ENCODE measurements at regions not wholly inside any gene's neighbourhood (a gene's known extent, or its start where the extent isn't known, plus 50 kb on each side); places are given as distances from the start of the nearest gene placed in this dataset.

DNA sequence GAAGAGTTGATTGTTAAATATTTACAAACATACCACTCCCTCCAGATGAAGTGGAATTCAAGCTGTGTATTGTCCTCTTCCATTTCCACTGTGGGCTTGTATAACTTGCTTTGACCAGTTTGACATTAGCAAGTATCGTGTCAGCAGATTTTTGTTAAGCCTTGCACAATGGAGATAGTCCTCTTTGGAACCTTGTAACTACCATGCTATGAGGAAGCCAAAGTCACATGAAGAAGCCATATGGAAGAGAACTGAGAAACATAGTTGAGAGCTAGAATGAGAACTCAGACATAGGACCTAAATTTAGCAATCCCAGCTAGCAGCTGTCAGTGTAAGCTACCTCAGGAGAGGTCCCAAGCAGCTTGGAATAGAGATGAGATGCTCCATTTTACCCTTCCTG, 889.2 kb downstream of the PDCD6IP start:
- DNase-seq (ENCODE audit: low read depth), result no peak
- H3K4me3 ChIP-seq (ENCODE audit: low read depth, low read length), result no peak overlapping the region
- TF ChIP-seq, protein P1, sequence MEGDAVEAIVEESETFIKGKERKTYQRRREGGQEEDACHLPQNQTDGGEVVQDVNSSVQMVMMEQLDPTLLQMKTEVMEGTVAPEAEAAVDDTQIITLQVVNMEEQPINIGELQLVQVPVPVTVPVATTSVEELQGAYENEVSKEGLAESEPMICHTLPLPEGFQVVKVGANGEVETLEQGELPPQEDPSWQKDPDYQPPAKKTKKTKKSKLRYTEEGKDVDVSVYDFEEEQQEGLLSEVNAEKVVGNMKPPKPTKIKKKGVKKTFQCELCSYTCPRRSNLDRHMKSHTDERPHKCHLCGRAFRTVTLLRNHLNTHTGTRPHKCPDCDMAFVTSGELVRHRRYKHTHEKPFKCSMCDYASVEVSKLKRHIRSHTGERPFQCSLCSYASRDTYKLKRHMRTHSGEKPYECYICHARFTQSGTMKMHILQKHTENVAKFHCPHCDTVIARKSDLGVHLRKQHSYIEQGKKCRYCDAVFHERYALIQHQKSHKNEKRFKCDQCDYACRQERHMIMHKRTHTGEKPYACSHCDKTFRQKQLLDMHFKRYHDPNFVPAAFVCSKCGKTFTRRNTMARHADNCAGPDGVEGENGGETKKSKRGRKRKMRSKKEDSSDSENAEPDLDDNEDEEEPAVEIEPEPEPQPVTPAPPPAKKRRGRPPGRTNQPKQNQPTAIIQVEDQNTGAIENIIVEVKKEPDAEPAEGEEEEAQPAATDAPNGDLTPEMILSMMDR (IDR thresholded peaks at IDR 0.05; ENCODE audit: insufficient read depth, low read depth, low read length, missing control alignments), result no peak

DNA sequence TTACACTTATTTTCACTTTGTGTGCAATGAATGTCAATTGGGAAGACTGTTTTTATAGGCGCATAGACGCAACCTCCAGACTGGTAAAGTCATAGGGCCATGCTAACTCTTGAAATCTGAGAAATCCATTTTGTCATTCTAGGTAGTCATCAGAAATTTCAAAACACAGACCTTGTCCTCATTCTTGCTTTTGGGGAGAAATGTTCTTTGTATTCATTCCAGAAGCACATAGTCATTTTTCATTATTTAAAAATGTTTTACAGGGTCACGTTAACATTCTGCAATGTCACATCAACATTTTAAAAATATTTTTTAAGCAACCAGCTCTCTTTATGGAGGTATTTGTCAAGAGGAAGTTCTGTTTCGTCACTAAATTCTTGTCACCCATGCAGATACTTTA, 898.4 kb downstream of the PDCD6IP start:
- no peak for DNase-seq (ENCODE audit: low read depth)

DNA sequence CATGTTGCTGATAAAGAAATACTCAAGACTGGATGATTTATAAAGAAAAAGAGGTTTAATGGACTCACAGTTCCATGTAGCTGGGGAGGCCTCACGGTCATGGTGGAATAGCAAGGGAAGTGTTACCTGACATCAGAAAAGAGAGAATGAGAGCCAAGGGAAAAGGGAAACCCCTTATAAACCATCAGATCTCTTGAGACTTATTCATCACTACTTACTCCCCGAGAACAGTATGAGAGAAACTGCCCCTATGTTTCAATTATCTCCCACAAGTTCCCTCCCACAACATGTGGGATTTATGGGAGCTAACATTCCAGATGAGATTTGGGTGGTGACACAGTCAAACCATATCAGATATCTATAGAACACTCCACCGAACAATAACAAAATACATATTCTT, 904.6 kb downstream of the PDCD6IP start:
- DNase-seq (ENCODE audit: low read depth), result no peak
- TF ChIP-seq, protein P1 (IDR thresholded peaks at IDR 0.05; ENCODE audit: insufficient read depth, low read depth, low read length, missing control alignments), result no peak

More for the DNA sequence above, 898.4 kb downstream of the PDCD6IP start:
- TF ChIP-seq, protein P1 (IDR thresholded peaks at IDR 0.05; ENCODE audit: insufficient read depth, low read depth, low read length, missing control alignments), result no peak
- H3K4me3 ChIP-seq (ENCODE audit: low read depth, low read length), result no peak overlapping the region

DNA sequence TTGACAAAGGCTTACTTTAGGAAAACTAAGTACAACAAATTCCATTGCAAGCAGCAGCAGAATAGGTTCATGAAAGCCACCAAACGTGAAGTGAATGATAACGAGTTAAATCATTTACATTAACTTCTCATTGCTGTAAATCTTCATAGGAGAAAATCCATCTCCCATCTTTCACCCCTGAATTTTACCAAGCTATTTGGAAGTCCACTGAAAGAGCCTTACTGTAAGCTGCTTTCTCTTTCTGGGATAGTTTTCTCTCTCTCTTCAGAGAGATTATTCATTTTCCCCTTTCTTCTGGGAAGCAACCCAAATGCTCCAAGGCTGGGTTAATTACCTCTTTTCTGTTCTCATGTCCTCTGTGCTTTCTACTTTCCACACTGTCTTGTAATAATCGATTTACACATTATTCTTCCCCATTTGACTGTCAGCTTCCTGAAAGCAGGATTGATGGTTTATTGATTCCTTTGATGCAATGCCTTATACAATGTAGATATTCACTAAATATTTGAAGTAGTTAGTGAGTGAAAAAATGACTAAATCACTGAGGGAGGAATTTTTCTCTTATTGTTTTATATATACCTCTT, 914.3 kb upstream of the ARPP21 start:
- H3K4me3 ChIP-seq (ENCODE audit: low read depth, low read length), result no peak overlapping the region
- DNase-seq (ENCODE audit: low read depth), result no peak
- TF ChIP-seq, protein P1 (IDR thresholded peaks at IDR 0.05; ENCODE audit: insufficient read depth, low read depth, low read length, missing control alignments), result no peak

More for the DNA sequence above, 904.6 kb downstream of the PDCD6IP start:
- no peak overlapping the region for H3K4me3 ChIP-seq (ENCODE audit: low read depth, low read length)

DNA sequence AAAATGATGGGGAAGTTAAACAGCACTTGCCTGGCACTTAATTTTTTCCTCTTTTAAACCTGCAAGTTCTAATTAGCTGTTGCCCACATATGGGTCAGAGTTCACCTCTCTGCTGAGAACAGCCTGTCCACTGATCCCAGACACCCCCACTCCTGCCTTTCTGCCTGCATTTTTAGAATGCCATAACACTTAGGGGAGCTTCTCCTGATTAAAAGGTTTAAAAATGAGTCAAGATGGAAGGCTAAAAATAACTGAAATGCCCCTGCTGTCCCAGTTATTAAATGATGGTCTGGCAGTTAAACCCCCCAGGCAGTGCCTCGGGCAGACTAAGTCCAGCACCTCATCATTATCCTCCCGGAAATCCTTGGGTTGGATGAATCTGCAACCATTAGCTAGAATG, 913.6 kb upstream of the ARPP21 start:
- no peak overlapping the region for H3K4me3 ChIP-seq (ENCODE audit: low read depth, low read length)
- DNase-seq (ENCODE audit: low read depth), result no peak
- TF ChIP-seq, protein P1 (IDR thresholded peaks at IDR 0.05; ENCODE audit: insufficient read depth, low read depth, low read length, missing control alignments), result no peak

DNA sequence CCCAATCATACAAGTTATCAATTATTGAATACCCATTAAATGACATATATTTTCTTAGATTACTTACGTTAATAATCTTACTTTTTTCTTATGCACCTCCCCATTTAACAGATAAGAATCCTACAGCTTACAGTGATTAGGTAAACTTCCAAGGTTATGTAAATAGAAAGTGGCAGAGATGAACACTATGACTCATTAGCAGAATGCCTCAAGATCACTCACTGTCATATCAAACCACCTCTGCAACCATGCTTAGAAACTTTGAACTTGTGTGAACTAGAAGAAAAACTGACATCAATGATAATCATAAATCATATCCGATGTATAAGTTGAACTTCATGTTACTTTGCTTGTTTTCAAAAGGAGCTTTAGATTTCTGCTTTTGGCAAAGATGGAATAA, 911.6 kb upstream of the ARPP21 start:
- DNase-seq (ENCODE audit: low read depth), result peak; percentile 5
- no peak overlapping the region for H3K4me3 ChIP-seq (ENCODE audit: low read depth, low read length)
- TF ChIP-seq, protein P1 (IDR thresholded peaks at IDR 0.05; ENCODE audit: insufficient read depth, low read depth, low read length, missing control alignments), result no peak

DNA sequence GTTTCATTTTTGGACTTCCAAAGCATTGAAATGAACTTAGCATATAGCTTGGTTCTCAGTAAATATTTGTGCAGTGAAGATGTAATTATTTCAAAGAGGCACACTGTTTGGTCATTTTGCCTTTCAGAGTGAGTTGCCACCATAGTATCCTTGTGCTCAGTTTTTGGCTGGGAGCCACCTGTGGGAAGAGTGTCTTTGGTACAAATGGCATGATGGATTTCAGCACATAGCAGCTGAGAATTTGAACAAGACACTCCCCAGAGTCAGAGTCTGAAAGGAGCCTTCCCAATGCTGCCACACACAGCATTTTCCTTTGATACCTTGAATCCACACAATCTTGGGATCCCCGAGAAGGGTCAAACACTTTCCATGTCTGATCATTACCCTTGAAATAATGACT, 897.2 kb upstream of the ARPP21 start:
- TF ChIP-seq, protein P1 (IDR thresholded peaks at IDR 0.05; ENCODE audit: insufficient read depth, low read depth, low read length, missing control alignments), result no peak
- DNase-seq (ENCODE audit: low read depth), result no peak
- H3K4me3 ChIP-seq (ENCODE audit: low read depth, low read length), result no peak overlapping the region
